Neuron (in vitro differentiated cells): ENCODE measurements at regions not wholly inside any gene's neighbourhood (a gene's known extent, or its start where the extent isn't known, plus 50 kb on each side); places are given as distances from the start of the nearest gene placed in this dataset.

ENCODE experiments used
- H2AFZ ChIP-seq: one replicate; pipeline ENCODE4 v1.6.1; 2013; ENCODE audit warnings: low read depth, mild to moderate bottlenecking, inconsistent platforms, low read length, moderate library complexity
- H3K27me3 ChIP-seq: one replicate; pipeline ENCODE4 v1.6.1; 2013; ENCODE audit warnings: low read length; ENCODE audit not compliant: insufficient read depth
- H3K36me3 ChIP-seq: one replicate; pipeline ENCODE4 v1.6.1; 2013; ENCODE audit warnings: low read length; ENCODE audit not compliant: insufficient read depth
- H3K4me1 ChIP-seq: one replicate; pipeline ENCODE4 v1.6.1; 2013; ENCODE audit warnings: low read length; ENCODE audit not compliant: insufficient read depth
- H3K4me3 ChIP-seq: 2 replicates; pipeline ENCODE4 v1.5.1; 2013; ENCODE audit warnings: mild to moderate bottlenecking, low read length, moderate library complexity
- H3K9me3 ChIP-seq: one replicate; pipeline ENCODE4 v1.6.1; 2013; ENCODE audit warnings: low read length

DNA sequence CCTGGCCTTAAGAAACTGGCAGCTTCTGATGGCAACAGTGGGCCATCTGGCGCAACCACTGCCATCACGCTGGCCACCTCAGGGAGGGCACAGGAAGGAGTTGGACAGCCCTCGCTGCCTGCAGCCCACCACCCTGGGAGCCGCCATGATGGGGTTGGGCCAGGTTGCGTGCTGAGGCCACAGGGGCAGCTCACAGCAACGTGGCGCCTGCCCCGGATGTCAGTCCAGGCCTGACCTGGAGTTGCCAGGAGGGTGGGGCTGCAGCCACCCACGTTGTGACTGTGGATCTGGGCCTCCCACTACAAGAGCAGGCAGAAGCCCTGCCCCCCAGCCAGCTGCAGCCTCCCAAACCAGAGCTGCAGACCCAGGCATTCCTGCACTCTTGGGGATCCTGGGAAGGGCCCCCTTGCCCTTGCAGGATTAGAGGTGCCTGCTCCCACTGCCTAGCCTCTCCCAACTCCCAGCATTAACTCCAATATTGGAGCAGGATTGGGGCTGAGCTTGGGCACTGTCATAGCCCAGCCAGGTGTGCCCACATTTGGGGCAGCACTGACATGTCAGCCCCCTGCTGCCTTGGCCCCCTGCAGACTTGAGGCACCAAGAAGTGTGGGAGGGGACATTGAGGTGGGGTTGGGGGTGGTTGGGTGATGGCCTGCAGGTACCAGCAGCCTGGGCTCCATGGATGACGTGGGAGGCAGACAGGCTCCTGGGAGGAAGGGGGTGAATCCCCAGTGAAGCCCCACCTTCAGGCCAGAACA is 468.9 kb upstream of the CCDC54 start:
- H3K4me3 ChIP-seq: no peak overlapping the region
- H3K27me3 ChIP-seq: no peaks in the 10 kb centered on the region
- no peaks in the 10 kb centered on the region for H3K36me3 ChIP-seq
- no peak overlapping the region for H2AFZ ChIP-seq
- peaks cover 11% of the 10 kb centered on the region for H3K4me1 ChIP-seq
- H3K9me3 ChIP-seq: peaks cover 2% of the 10 kb centered on the region

DNA sequence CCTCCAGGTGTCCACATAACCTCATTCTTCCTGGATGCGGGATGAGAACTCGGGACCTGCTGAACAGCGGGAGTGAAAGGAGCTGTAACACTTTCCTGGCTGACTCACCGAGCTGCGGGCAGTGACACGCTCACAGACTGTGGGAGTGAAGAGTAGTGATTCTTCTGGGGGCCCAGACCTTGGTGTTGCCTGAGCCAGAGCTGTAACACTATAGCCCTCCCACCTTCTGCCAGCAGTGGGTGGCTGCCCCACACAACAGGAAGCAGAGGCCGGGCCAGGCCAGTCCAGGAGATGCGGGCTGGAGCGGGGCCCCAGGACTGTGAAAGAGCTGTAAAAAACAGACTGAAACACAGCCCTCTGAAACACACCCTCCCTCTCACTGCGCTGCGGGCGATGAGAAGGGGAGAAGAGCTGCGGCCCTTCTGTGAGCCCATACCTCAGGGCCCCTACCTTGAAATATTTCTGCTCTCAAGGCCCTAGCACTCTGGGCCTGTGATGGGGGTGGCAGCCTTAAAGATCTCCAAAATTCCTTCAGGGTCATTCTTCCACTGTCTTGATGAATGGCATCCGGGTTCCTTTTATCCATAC is 464.0 kb upstream of the CCDC54 start:
- Histone ChIP-seq H3K36me3 (no peaks in the 10 kb centered on the region), H3K4me1 (peaks cover 26% of the 10 kb centered on the region), H2AFZ (peak overlapping the region; percentile 92), H3K27me3 (no peaks in the 10 kb centered on the region), H3K4me3 (peak overlapping the region; percentile 33), H3K9me3 (peaks cover 2% of the 10 kb centered on the region)

GRCh38 chr3:106913966-106914365 is 463.3 kb upstream of the CCDC54 start:
- peaks cover 2% of the 10 kb centered on the region for H3K9me3 ChIP-seq
- peak overlapping the region; percentile 12 for H2AFZ ChIP-seq
- H3K4me1 ChIP-seq: peaks cover 26% of the 10 kb centered on the region
- no peaks in the 10 kb centered on the region for H3K36me3 ChIP-seq
- no peaks in the 10 kb centered on the region for H3K27me3 ChIP-seq
- H3K4me3 ChIP-seq: no peak overlapping the region

DNA sequence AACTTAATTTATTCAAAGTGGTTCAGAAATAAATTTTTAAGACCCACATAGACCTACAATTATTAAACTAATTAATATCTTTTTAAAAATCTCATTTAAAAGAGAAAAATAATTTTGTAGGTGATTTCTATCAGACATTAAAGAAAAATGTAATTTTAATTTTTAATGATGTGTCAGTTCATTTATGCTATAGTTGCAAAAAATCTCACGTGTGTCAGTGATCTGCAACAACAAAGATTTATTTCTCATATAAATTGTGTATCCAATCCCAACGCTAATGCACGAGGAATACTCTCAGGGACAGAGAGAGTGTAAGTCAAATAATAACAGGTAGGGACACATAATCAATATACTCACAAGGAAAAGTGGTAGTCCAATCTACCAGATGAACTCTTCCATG is 456.6 kb upstream of the CCDC54 start:
- Histone ChIP-seq H3K4me3 (no peak overlapping the region), H2AFZ (no peak overlapping the region), H3K27me3 (no peaks in the 10 kb centered on the region), H3K9me3 (no peaks in the 10 kb centered on the region), H3K4me1 (no peaks in the 10 kb centered on the region), H3K36me3 (no peaks in the 10 kb centered on the region)

DNA sequence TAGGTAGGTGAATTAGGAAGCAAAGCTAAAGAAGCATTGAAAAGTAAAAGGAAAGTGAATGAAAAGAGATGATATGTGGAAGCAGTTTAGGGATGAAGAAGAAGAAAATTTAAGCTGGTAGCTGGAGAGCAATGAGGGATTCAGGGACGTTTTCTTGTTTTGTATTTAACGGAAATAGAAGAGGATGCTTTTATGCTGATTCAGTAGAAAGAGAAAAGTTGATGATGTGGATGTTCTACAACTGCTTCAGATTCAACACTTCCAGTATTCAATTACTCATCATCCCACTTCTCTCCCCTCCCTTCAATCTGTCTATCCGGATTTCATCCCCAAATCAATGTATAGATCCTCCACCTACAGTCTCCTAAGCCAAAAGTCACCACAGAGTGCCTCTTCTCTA is 448.2 kb upstream of the CCDC54 start:
- H3K9me3 ChIP-seq: no peaks in the 10 kb centered on the region
- no peak overlapping the region for H2AFZ ChIP-seq
- no peak overlapping the region for H3K4me3 ChIP-seq
- H3K27me3 ChIP-seq: no peaks in the 10 kb centered on the region
- peaks cover 2% of the 10 kb centered on the region for H3K4me1 ChIP-seq
- H3K36me3 ChIP-seq: no peaks in the 10 kb centered on the region

DNA sequence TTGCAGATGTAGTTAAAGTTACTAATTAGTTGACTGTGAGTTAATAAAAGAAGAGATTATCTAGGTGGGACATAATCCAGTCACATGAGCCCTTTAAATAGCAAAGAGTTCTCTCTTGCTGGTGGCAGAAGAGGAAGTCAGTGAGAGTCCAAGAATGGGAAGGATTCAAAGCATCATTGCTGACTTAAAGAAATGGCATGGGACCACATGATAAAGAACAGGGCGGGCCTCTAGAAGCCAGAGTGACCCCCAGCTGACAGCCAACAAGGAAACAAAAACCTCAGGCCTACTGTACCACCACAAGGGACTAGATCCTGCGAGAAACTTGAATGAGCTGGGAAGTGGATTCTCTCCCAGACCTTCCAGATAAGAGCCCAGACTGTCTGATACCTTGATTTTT is 447.2 kb upstream of the CCDC54 start:
- Histone ChIP-seq H3K27me3 (no peaks in the 10 kb centered on the region), H3K4me3 (no peak overlapping the region), H3K9me3 (no peaks in the 10 kb centered on the region), H3K4me1 (peaks cover 2% of the 10 kb centered on the region), H3K36me3 (no peaks in the 10 kb centered on the region), H2AFZ (no peak overlapping the region)

DNA sequence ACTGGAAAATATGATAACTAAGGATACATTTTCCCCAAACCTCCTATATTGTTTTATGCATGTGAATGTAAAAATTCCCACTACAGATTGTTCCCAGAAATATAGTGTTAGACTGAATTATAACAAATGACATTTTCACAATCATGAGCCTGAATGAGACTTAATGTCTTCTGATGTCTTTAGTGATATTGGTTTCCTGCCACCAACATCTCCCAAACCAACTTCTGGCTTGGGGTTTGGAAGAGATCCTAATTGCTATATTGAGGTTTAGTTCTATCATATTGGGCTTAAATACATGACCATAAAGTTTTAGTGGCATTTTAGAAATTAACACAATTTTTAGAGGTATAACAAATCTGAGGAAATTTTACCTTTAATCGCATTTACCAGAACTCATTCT is 445.3 kb upstream of the CCDC54 start:
- Histone ChIP-seq H2AFZ (no peak overlapping the region), H3K9me3 (no peaks in the 10 kb centered on the region), H3K4me3 (no peak overlapping the region), H3K36me3 (no peaks in the 10 kb centered on the region), H3K4me1 (peaks cover 2% of the 10 kb centered on the region), H3K27me3 (no peaks in the 10 kb centered on the region)

- Histone ChIP-seq H3K9me3 (no peaks in the 10 kb centered on the region), H3K4me3 (no peak overlapping the region), H3K4me1 (no peaks in the 10 kb centered on the region), H3K27me3 (no peaks in the 10 kb centered on the region), H3K36me3 (no peaks in the 10 kb centered on the region), H2AFZ (no peak overlapping the region)
Measured at GRCh38 chr3:106936337-106936736, 440.9 kb upstream of the CCDC54 start.

DNA sequence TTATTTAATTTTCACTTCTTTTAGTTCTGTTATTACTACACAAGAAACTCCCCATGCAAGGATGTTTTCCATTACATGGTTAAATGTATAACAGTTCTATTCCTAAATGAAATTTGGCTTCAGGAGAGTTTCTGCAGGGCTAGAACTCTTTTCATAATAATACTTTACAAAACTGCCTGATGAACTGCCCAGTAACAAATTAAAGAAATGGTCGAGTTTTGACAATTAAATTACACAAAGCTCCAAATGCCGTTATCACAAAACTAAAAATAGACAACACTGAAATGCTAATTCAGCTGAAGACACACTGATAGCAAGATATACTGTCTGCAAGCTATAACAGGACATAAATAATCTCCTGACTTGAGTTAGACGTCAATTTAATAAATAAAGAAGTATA is 435.2 kb upstream of the CCDC54 start:
- Histone ChIP-seq H3K9me3 (no peaks in the 10 kb centered on the region), H3K4me1 (no peaks in the 10 kb centered on the region), H2AFZ (no peak overlapping the region), H3K4me3 (no peak overlapping the region), H3K36me3 (no peaks in the 10 kb centered on the region), H3K27me3 (no peaks in the 10 kb centered on the region)

DNA sequence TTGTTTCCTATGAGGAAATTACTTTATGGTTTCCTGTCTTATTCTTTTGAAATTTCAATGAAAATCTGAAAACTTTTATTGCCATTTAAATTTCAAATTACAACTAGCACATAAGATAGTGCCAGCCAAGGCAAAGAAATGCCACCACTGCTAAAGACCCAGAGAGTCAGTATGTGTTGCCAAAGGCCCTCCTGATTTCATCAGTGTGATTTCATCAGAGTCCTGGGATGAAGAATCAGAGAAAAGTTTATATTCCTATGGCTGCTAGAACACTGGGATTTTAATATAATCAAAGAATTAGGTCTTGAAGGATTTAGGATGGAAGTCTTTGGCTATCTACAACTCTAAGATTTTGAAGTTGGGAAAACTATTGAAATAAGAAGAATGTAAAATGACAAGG is 434.2 kb upstream of the CCDC54 start:
- Histone ChIP-seq H3K36me3 (no peaks in the 10 kb centered on the region), H2AFZ (no peak overlapping the region), H3K27me3 (no peaks in the 10 kb centered on the region), H3K4me3 (no peak overlapping the region), H3K9me3 (no peaks in the 10 kb centered on the region), H3K4me1 (no peaks in the 10 kb centered on the region)

DNA sequence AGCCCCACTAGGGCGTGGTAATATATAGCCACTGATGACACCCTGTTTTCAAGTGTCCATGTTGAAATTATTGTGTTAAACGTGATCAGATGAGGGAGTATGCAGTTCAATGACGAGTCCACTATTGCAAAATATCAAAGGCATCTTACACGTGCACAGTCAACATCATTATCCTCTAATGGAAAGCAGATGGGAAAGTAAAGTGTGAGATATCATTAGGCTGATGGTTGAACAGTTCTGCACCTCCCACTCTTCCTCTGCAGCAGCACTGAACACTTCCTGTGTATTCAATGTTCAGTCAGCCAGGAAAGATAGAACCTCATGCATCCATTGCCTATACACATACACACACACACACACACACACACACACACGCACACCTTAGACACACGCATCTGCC is 431.8 kb upstream of the CCDC54 start:
- no peaks in the 10 kb centered on the region for H3K36me3 ChIP-seq

GRCh38 chr3:106946866-106947265 is 430.4 kb upstream of the CCDC54 start:
- Histone ChIP-seq H3K9me3 (no peaks in the 10 kb centered on the region), H3K4me3 (no peak overlapping the region), H3K4me1 (no peaks in the 10 kb centered on the region), H3K27me3 (no peaks in the 10 kb centered on the region), H3K36me3 (no peaks in the 10 kb centered on the region), H2AFZ (no peak overlapping the region)

More for the DNA sequence above, 431.8 kb upstream of the CCDC54 start:
- H2AFZ ChIP-seq: no peak overlapping the region
- H3K27me3 ChIP-seq: no peaks in the 10 kb centered on the region
- no peak overlapping the region for H3K4me3 ChIP-seq
- H3K4me1 ChIP-seq: no peaks in the 10 kb centered on the region
- H3K9me3 ChIP-seq: no peaks in the 10 kb centered on the region

- no peaks in the 10 kb centered on the region for H3K27me3 ChIP-seq
- H3K36me3 ChIP-seq: no peaks in the 10 kb centered on the region
- no peak overlapping the region for H3K4me3 ChIP-seq
- no peaks in the 10 kb centered on the region for H3K9me3 ChIP-seq
- no peak overlapping the region for H2AFZ ChIP-seq
- H3K4me1 ChIP-seq: no peaks in the 10 kb centered on the region
Measured at GRCh38 chr3:106957029-106957428, 420.2 kb upstream of the CCDC54 start.

DNA sequence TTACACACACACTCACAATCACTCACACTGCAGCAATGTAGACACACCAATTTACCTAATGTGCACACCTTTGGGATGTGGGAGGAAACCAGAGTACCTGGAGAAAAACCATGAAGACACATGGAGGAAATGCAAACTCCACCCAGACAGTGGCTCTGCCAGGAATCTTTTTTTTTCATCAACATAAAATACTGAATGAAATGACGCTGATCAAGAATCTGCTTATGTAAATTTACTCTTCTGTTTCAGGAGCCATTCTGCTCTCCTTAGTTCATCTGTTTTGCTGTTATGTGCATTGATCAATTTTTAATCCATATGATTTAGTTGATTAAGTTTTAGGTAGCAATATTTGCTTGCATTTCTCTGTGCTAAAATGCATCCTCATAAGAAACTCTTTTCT is 414.2 kb upstream of the CCDC54 start:
- no peaks in the 10 kb centered on the region for H3K9me3 ChIP-seq
- H3K27me3 ChIP-seq: no peaks in the 10 kb centered on the region
- peaks cover 23% of the 10 kb centered on the region for H3K4me1 ChIP-seq
- H3K4me3 ChIP-seq: no peak overlapping the region
- no peaks in the 10 kb centered on the region for H3K36me3 ChIP-seq
- H2AFZ ChIP-seq: no peak overlapping the region
